ENCODE measurements at regions not wholly inside any gene's neighbourhood (a gene's known extent, or its start where the extent isn't known, plus 50 kb on each side); places are given as distances from the start of the nearest gene placed in this dataset.
A peak's percentile ranks its signal among the peaks of the same experiment; 100 is the strongest.
"Not testable (repeated sequence)": the region's sequence is repeated elsewhere in the genome, so short reads cannot be mapped to it uniquely, and the experiment has no call there.

DNA sequence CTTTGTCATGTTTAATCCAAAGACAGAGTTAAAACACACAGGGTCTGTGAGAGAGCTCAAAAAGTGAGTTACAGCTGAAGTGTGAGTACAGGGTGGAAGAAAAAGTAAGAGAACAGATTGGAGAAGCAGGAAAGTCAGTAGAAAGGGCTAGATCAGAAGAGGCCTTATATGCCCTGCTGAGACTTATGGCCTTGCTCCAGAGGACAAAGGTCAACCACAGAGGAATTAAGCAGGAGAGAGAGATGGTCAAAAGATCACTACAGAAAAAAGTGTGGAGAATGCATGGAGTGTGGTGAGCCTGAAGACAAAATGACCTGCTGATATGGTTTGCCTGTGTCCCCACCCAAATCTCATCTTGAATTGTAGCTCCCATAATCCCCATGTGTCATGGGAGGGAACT is 213.8 kb downstream of the NEBL start:
- Histone ChIP-seq H3K27me3 (ENCODE audit: insufficient read depth, low read length) (no peaks in the 10 kb centered on the region), H3K4me3 (ENCODE audit: low read length) (no peak overlapping the region), H3K9me3 (ENCODE audit: low read length) (peaks cover 2% of the 10 kb centered on the region), H2AFZ (ENCODE audit: low read depth, low read length) (no peak overlapping the region), H3K4me1 (ENCODE audit: insufficient read depth, low read length) (no peaks in the 10 kb centered on the region), H3K36me3 (ENCODE audit: insufficient read depth, low read length) (no peaks in the 10 kb centered on the region)

DNA sequence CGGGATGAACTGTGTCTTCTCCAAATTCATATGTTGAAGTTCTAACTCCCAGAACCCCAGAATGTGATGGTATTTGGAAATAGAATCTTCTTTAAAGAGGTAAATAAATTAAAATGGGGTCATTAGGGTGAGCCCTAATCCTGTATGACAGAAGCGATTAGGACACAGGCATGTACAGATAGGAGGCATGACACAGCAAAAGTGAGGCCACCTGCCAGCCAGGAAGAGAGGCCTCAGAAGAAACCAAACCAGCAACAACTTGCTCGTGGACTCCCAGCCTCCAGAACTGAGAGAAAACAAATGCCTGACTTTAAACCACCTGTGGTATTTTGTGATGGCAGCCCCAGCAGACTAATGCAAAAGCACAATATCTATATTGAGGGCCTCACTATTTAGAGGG is 214.3 kb downstream of the NEBL start:
- no peaks in the 10 kb centered on the region for H3K27me3 ChIP-seq (ENCODE audit: insufficient read depth, low read length)
- no peaks in the 10 kb centered on the region for H3K36me3 ChIP-seq (ENCODE audit: insufficient read depth, low read length)
- H2AFZ ChIP-seq (ENCODE audit: low read depth, low read length) = no peak overlapping the region
- no peaks in the 10 kb centered on the region for H3K4me1 ChIP-seq (ENCODE audit: insufficient read depth, low read length)
- peaks cover 2% of the 10 kb centered on the region for H3K9me3 ChIP-seq (ENCODE audit: low read length)
- no peak overlapping the region for H3K4me3 ChIP-seq (ENCODE audit: low read length)

DNA sequence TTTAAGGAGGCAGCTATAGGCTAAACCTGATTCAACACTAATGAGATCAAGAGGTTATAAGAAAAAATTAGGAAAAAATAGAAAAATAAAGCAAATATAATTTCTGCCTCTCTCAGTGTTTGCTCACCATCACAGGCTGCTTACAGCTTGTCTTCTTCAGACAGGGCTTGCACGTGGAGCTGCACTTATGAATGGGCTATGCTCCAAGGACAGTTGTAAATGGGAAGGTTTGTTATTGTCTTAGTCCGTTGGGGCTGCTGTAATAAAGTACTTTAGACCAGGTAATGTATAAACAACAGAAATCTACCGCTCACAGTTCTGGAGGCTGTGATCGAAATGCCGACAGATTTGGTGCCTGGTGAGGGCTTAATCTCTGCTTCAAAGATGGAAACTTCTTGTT is 219.8 kb downstream of the NEBL start:
- Histone ChIP-seq H3K36me3 (ENCODE audit: insufficient read depth, low read length) (no peaks in the 10 kb centered on the region), H3K4me1 (ENCODE audit: insufficient read depth, low read length) (peaks cover 4% of the 10 kb centered on the region), H3K4me3 (ENCODE audit: low read length) (no peak overlapping the region), H3K27me3 (ENCODE audit: insufficient read depth, low read length) (no peaks in the 10 kb centered on the region), H3K9me3 (ENCODE audit: low read length) (peaks cover 2% of the 10 kb centered on the region), H2AFZ (ENCODE audit: low read depth, low read length) (no peak overlapping the region)

DNA sequence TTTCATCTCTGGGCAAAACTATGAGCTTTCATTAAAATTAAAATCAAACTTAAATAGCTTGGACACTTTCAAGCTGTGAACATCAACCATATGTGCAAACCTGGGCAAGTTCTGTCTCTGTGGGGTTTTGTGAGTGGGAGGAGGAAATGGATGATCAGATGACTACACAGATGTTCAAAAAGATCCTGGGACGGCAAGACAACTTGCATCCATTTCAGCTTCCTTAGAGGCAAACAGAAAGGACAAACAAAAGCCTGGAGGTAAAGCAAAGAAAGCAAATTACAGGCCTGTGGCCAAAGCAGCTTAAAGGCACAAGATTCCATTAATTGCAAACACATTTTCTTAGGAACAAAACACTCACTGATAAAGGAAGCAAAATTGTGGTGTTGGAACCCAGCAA is 222.2 kb downstream of the NEBL start:
- Histone ChIP-seq H3K4me3 (ENCODE audit: low read length) (no peak overlapping the region), H3K9me3 (ENCODE audit: low read length) (no peaks in the 10 kb centered on the region), H3K4me1 (ENCODE audit: insufficient read depth, low read length) (peaks cover 4% of the 10 kb centered on the region), H2AFZ (ENCODE audit: low read depth, low read length) (peak overlapping the region; percentile 6), H3K36me3 (ENCODE audit: insufficient read depth, low read length) (no peaks in the 10 kb centered on the region), H3K27me3 (ENCODE audit: insufficient read depth, low read length) (no peaks in the 10 kb centered on the region)

DNA sequence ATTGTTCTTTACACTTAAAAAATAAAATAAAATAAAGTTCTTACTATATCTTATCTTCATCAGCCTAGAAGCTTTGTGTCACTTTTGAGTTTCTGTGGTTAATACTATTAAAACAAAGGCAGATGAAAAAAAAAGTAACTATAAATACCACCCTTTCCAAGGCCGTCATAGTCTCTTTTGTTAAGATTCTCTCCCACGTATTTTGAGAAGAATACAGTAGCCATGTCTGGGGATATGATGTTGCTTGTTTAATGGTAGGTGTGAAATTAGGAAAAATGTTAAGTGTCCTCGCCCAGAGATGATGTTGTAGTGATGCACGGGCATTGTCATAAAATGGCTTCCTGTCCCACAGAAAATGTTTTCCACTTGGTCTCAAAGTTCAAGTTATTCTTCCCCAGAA is 223.9 kb downstream of the NEBL start:
- peaks cover 4% of the 10 kb centered on the region for H3K4me1 ChIP-seq (ENCODE audit: insufficient read depth, low read length)
- no peak overlapping the region for H2AFZ ChIP-seq (ENCODE audit: low read depth, low read length)
- H3K27me3 ChIP-seq (ENCODE audit: insufficient read depth, low read length) = no peaks in the 10 kb centered on the region
- H3K4me3 ChIP-seq (ENCODE audit: low read length) = no peak overlapping the region
- no peaks in the 10 kb centered on the region for H3K9me3 ChIP-seq (ENCODE audit: low read length)
- H3K36me3 ChIP-seq (ENCODE audit: insufficient read depth, low read length) = no peaks in the 10 kb centered on the region

DNA sequence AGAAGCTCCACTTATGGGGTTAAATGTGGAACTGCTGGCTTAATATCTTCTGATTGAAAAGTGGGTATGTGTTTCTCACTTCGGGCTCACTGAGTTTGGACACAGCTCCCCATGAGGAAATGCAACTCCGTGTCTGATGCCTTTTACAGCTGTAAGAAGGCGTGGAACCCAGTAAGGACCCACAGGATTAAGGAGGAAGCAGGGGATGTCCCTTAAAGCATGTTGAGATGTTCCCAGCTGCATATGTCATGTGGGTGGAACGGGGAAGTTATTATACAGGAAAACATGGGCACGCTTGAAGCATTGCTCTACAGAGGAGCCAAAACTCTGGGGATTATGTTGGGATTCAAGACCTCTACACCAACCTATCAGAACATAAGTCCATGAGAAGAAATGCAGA is 224.4 kb downstream of the NEBL start:
- peaks cover 4% of the 10 kb centered on the region for H3K4me1 ChIP-seq (ENCODE audit: insufficient read depth, low read length)
- no peak overlapping the region for H2AFZ ChIP-seq (ENCODE audit: low read depth, low read length)
- H3K4me3 ChIP-seq (ENCODE audit: low read length) = no peak overlapping the region

DNA sequence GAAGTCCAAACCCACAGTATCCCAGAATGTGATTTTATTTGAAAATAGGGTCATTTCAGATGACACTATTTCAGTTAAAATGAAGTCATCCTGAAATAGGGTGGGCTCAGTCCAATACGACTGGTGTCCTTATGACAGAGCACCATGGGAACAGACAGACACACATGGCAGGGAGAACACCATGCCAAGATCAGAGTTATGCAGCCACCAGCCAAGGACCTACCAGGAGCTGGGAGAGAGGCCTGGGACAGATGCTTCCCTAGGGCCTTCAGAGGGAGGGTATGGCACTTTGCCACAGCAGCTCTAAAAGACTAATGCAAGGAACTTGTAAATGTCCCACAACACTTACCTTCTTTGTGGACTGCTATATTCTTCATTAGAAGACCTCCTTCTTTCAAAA is 226.5 kb downstream of the NEBL start:
- H3K4me3 ChIP-seq (ENCODE audit: low read length) = no peak overlapping the region
- H2AFZ ChIP-seq (ENCODE audit: low read depth, low read length) = no peak overlapping the region
- H3K27me3 ChIP-seq (ENCODE audit: insufficient read depth, low read length) = no peaks in the 10 kb centered on the region
- H3K36me3 ChIP-seq (ENCODE audit: insufficient read depth, low read length) = no peaks in the 10 kb centered on the region
- H3K9me3 ChIP-seq (ENCODE audit: low read length) = no peaks in the 10 kb centered on the region
- H3K4me1 ChIP-seq (ENCODE audit: insufficient read depth, low read length) = peaks cover 4% of the 10 kb centered on the region

More for the DNA sequence above, 224.4 kb downstream of the NEBL start:
- no peaks in the 10 kb centered on the region for H3K27me3 ChIP-seq (ENCODE audit: insufficient read depth, low read length)
- no peaks in the 10 kb centered on the region for H3K36me3 ChIP-seq (ENCODE audit: insufficient read depth, low read length)
- H3K9me3 ChIP-seq (ENCODE audit: low read length) = no peaks in the 10 kb centered on the region

DNA sequence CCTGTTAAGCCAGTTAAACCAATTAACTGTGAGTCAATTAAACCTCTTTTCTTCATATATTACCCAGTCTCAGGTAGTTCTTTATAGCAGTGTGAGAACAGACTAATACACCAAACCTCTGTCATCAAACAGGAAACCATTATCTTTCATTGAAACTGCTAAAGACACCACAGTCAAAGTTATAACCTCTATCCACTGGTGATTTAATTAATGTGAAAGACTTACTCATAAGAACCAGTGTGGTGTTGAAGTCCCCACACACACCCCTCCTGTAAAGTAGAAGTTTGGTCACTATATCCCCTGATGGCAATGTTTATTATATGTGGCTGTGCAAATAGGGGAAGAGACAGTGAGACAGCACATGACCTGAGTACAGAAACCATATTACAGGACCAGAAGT is 228.1 kb downstream of the NEBL start:
- Histone ChIP-seq H3K27me3 (ENCODE audit: insufficient read depth, low read length) (no peaks in the 10 kb centered on the region), H3K36me3 (ENCODE audit: insufficient read depth, low read length) (no peaks in the 10 kb centered on the region), H3K9me3 (ENCODE audit: low read length) (peaks cover 2% of the 10 kb centered on the region), H3K4me3 (ENCODE audit: low read length) (no peak overlapping the region), H3K4me1 (ENCODE audit: insufficient read depth, low read length) (no peaks in the 10 kb centered on the region), H2AFZ (ENCODE audit: low read depth, low read length) (no peak overlapping the region)

DNA sequence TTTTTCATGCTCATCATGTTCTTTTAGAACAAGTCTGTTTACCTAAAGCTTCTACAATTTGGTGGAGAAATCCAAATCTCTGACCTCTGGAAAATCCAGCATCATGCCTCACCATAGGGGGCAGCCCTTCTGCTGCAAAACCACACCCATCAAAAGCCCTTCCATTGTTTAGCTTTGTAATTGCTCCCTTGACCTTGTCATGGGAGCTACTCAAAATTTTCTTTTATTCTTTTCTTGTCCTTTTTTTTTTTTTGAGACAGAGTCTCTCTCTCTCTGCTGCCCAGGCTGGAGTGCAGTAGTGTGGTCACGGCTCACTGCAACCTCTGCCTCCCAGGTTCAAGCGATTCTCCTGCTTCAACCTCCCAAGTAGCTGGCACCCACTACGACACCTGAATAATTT is 234.4 kb downstream of the NEBL start:
- Histone ChIP-seq H3K4me1 (ENCODE audit: insufficient read depth, low read length) (peaks cover 11% of the 10 kb centered on the region), H3K9me3 (ENCODE audit: low read length) (peaks cover 8% of the 10 kb centered on the region), H3K4me3 (ENCODE audit: low read length) (no peak overlapping the region), H3K36me3 (ENCODE audit: insufficient read depth, low read length) (no peaks in the 10 kb centered on the region), H3K27me3 (ENCODE audit: insufficient read depth, low read length) (no peaks in the 10 kb centered on the region), H2AFZ (ENCODE audit: low read depth, low read length) (no peak overlapping the region)

DNA sequence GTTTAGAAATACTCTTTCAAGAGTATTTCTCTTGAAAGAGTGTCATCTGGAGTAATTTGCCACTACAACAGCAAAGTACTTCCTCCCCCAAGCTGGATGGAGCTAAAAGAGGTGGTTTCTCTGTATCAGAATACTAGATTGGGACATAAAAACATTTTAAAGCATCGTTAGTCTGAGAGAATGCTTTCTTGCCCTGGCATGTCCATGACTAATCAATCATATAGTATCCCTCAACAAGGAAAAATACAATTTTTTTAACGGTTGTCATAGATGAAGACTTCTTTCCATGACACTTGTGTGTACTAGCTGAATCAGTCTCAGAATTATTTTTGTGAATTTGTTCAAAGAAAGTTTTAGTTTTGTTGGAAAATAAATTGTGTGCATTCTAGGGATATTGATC is 237.9 kb downstream of the NEBL start:
- Histone ChIP-seq H3K4me3 (ENCODE audit: low read length) (no peak overlapping the region), H3K36me3 (ENCODE audit: insufficient read depth, low read length) (no peaks in the 10 kb centered on the region), H3K4me1 (ENCODE audit: insufficient read depth, low read length) (peaks cover 20% of the 10 kb centered on the region)

DNA sequence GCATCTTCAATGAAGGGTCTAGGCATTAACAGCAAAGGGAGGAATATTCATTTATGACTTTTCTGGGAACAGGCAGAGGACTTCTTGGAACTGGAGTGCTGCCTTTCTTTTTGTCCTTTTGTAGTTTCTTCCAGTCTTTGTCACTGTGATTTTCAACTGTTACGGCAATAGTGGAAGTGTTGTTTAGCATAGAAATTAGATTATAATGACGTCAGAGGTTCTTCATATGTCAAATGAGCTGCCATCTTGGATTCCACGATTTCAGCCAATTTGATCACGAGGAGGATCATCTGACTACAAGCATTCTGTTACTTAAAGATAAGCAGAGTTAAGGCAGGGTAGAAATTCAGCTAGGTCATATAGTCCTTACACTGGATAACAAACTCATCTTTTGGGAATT is 239.0 kb downstream of the NEBL start:
- no peak overlapping the region for H3K4me3 ChIP-seq (ENCODE audit: low read length)
- H3K4me1 ChIP-seq (ENCODE audit: insufficient read depth, low read length) = peaks cover 20% of the 10 kb centered on the region
- H3K9me3 ChIP-seq (ENCODE audit: low read length) = peaks cover 5% of the 10 kb centered on the region
- peak overlapping the region; percentile 6 for H2AFZ ChIP-seq (ENCODE audit: low read depth, low read length)
- no peaks in the 10 kb centered on the region for H3K36me3 ChIP-seq (ENCODE audit: insufficient read depth, low read length)
- H3K27me3 ChIP-seq (ENCODE audit: insufficient read depth, low read length) = no peaks in the 10 kb centered on the region

More for the DNA sequence above, 237.9 kb downstream of the NEBL start:
- Histone ChIP-seq H3K9me3 (ENCODE audit: low read length) (peaks cover 7% of the 10 kb centered on the region), H3K27me3 (ENCODE audit: insufficient read depth, low read length) (no peaks in the 10 kb centered on the region), H2AFZ (ENCODE audit: low read depth, low read length) (no peak overlapping the region)

DNA sequence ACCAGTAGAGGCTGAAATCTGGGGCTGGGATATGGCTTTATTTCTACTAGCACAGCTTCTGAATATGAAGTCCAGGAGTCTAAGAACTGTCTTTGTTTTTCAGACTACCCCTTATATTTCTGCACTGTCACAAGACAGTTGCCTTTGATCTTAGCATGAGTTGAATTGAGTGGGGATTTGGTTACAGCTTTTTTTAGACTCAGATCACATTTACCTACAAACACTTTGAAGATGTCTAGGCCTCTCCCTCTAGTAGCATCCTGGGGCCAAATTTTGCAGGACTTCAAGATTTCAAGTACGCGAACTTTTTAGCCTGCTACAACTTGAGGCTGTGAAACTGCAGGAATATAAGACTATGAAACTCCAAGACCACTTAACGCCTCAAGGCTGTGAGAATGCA is 240.2 kb downstream of the NEBL start:
- Histone ChIP-seq H3K27me3 (ENCODE audit: insufficient read depth, low read length) (no peaks in the 10 kb centered on the region), H3K9me3 (ENCODE audit: low read length) (peaks cover under 1% of the 10 kb centered on the region), H3K4me3 (ENCODE audit: low read length) (no peak overlapping the region), H3K4me1 (ENCODE audit: insufficient read depth, low read length) (peaks cover 20% of the 10 kb centered on the region), H3K36me3 (ENCODE audit: insufficient read depth, low read length) (no peaks in the 10 kb centered on the region), H2AFZ (ENCODE audit: low read depth, low read length) (no peak overlapping the region)

DNA sequence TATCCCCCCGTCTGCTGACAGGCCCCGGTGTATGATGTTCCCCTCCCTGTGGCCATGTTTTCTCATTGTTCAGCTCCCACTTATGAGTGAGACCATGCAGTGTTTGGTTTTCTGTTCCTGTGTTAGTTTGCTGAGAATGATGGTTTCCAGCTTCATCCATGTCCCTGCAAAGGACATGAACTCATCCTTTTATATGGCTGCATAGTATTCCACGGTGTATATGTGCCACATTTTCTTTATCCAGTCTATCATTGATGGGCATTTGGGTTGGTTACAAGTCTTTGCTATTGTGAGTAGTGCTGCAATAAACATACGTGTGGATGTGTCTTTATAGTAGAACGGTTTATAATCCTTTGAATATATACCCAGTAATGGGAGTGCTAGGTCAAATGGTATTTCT is 244.7 kb downstream of the NEBL start:
- H3K4me3 ChIP-seq (ENCODE audit: low read length); H3K27me3 ChIP-seq (ENCODE audit: insufficient read depth, low read length); H2AFZ ChIP-seq (ENCODE audit: low read depth, low read length); H3K9me3 ChIP-seq (ENCODE audit: low read length); H3K4me1 ChIP-seq (ENCODE audit: insufficient read depth, low read length); H3K36me3 ChIP-seq (ENCODE audit: insufficient read depth, low read length): not testable (repeated sequence)

DNA sequence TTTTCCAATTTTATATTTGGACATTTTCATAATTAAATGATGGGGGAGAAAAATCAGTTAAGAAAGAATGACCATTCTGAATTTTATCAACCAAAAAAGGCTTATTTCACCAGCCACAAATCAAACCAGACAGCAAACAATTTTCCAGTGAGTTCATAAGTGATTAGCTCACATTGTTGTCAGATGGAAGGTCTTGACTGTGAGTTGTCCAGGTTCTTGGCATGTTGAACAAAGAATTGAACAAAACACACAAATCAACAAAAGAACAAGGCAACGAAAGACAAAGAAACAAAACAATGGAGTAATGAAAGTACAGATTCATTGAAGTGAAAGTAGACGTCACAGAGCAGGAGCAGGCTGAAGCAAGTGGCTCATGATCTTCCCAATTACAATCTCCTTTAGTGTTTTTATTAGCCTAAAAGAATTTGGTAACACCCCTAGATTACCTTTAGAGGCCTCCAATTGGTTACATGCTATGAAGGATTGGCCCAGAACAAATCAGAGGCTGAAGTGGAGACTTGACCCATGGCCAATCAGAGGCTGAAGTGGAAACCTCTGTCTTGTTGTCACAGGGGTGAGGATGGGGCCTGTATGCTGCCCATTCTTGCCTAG is 248.7 kb downstream of the NEBL start:
- Histone ChIP-seq H3K4me3 (ENCODE audit: low read length) (no peak overlapping the region), H3K4me1 (ENCODE audit: insufficient read depth, low read length) (no peaks in the 10 kb centered on the region), H3K9me3 (ENCODE audit: low read length) (no peaks in the 10 kb centered on the region), H2AFZ (ENCODE audit: low read depth, low read length) (no peak overlapping the region), H3K36me3 (ENCODE audit: insufficient read depth, low read length) (no peaks in the 10 kb centered on the region), H3K27me3 (ENCODE audit: insufficient read depth, low read length) (no peaks in the 10 kb centered on the region)

Data from neuron (in vitro differentiated cells).